Trophoblast cell (in vitro differentiated cells and primary cell): ENCODE measurements at regions not wholly inside any gene's neighbourhood (a gene's known extent, or its start where the extent isn't known, plus 50 kb on each side); places are given as distances from the start of the nearest gene placed in this dataset.
"Not testable (repeated sequence)": the region's sequence is repeated elsewhere in the genome, so short reads cannot be mapped to it uniquely, and the experiment has no call there.

Experiments used
- DNase-seq, 2 donors: peaks; one replicate each; pipeline ENCODE4 v3.0.0-alpha.2; 2016
- H2AFZ ChIP-seq: 2 replicates; pipeline ENCODE4 v1.6.1; 2013; ENCODE audit warnings: low read length, moderate library complexity, mild to moderate bottlenecking; ENCODE audit not compliant: insufficient read depth, poor library complexity
- H2AK5ac ChIP-seq: 2 replicates; pipeline ENCODE4 v1.6.1; 2013; ENCODE audit warnings: mild to moderate bottlenecking, low read length
- H2BK120ac ChIP-seq: 2 replicates; pipeline ENCODE4 v1.6.1; 2013; ENCODE audit warnings: low read length, mild to moderate bottlenecking, moderate library complexity; ENCODE audit not compliant: insufficient read depth, poor library complexity
- H2BK12ac ChIP-seq: 2 replicates; pipeline ENCODE4 v1.6.1; 2013; ENCODE audit warnings: mild to moderate bottlenecking, low read length, moderate library complexity
- H2BK5ac ChIP-seq: 2 replicates; pipeline ENCODE4 v1.6.1; 2013; ENCODE audit warnings: low read length, low read depth, moderate library complexity, mild to moderate bottlenecking; ENCODE audit not compliant: poor library complexity
- H3K14ac ChIP-seq: 2 replicates; pipeline ENCODE4 v1.6.1; 2013; ENCODE audit warnings: mild to moderate bottlenecking, low read length
- H3K18ac ChIP-seq: 2 replicates; pipeline ENCODE4 v1.6.1; 2013; ENCODE audit warnings: mild to moderate bottlenecking, low read length
- H3K23ac ChIP-seq: 2 replicates; pipeline ENCODE4 v1.6.1; 2013; ENCODE audit warnings: low read length
- H3K27ac ChIP-seq: 2 replicates; pipeline ENCODE4 v1.5.1; 2013; ENCODE audit warnings: low read depth, mild to moderate bottlenecking, inconsistent platforms, low read length, moderate library complexity
- H3K27me3 ChIP-seq: 2 replicates; pipeline ENCODE4 v1.6.1; 2013; ENCODE audit warnings: inconsistent platforms, mild to moderate bottlenecking, low read length, moderate library complexity; ENCODE audit not compliant: insufficient read depth
- H3K36me3 ChIP-seq, 2 experiments: 1 replicate in 1 of 2; 2 replicates in 1 of 2; pipeline ENCODE4 v1.6.1; 2013; ENCODE audit warnings: low read length in 2 of 2, mild to moderate bottlenecking in 2 of 2, moderate library complexity in 1 of 2; ENCODE audit not compliant: insufficient read depth in 2 of 2, control insufficient read depth in 1 of 2
- H3K4ac ChIP-seq: 2 replicates; pipeline ENCODE4 v1.6.1; 2013; ENCODE audit warnings: low read depth, mild to moderate bottlenecking, low read length, moderate library complexity
- H3K4me1 ChIP-seq, 2 experiments: 1 replicate in 1 of 2; 2 replicates in 1 of 2; pipeline ENCODE4 v1.6.1; 2013; ENCODE audit warnings: low read length in 2 of 2, mild to moderate bottlenecking in 2 of 2, moderate library complexity in 1 of 2; ENCODE audit not compliant: insufficient read depth in 2 of 2, control insufficient read depth in 1 of 2
- H3K4me2 ChIP-seq: 2 replicates; pipeline ENCODE4 v1.6.1; 2013; ENCODE audit warnings: inconsistent platforms, mild to moderate bottlenecking, low read length, moderate library complexity
- H3K4me3 ChIP-seq: 2 replicates; pipeline ENCODE4 v1.5.1; 2013; ENCODE audit warnings: mild to moderate bottlenecking, low read depth, low read length, inconsistent platforms
- H3K79me1 ChIP-seq: one replicate; pipeline ENCODE4 v1.6.1; 2013; ENCODE audit warnings: low read length
- H3K79me2 ChIP-seq: 2 replicates; pipeline ENCODE4 v1.6.1; 2013; ENCODE audit warnings: low read length, mild to moderate bottlenecking; ENCODE audit not compliant: control insufficient read depth, insufficient read depth, poor library complexity
- H3K9ac ChIP-seq: 2 replicates; pipeline ENCODE4 v1.6.1; 2013; ENCODE audit warnings: mild to moderate bottlenecking, low read length
- H3K9me3 ChIP-seq: 2 replicates; pipeline ENCODE4 v1.6.1; 2013; ENCODE audit warnings: low read depth, mild to moderate bottlenecking, control low read depth, inconsistent platforms, low read length; ENCODE audit not compliant: insufficient read depth
- H4K12ac ChIP-seq: 2 replicates; pipeline ENCODE4 v1.6.1; 2013; ENCODE audit warnings: low read depth, mild to moderate bottlenecking, low read length, moderate library complexity
- H4K8ac ChIP-seq: 2 replicates; pipeline ENCODE4 v1.6.1; 2013; ENCODE audit warnings: low read depth, mild to moderate bottlenecking, low read length, moderate library complexity
- H4K91ac ChIP-seq: one replicate; pipeline ENCODE4 v1.6.1; 2013; ENCODE audit warnings: low read depth, mild to moderate bottlenecking, low read length, moderate library complexity
- WGBS: extraction: QIAGEN DNeasy Blood & Tissue Kit; methylation state at CpG from one replicate; pipeline ENCODE4 v1.1.7; 2013; ENCODE audit warnings: missing lambda C conversion rate; ENCODE audit not compliant: insufficient read length, insufficient coverage; ENCODE audit errors: extremely low coverage; 5-methylcytosine and 5-hydroxymethylcytosine counted together

- not testable (repeated sequence) for H3K18ac ChIP-seq, H4K91ac ChIP-seq
- no CpG with 5 or more reads among the region's 9 CpGs for WGBS
Observed at GRCh38 chr20:24858500-24858899, 90.6 kb upstream of the CST7 start.

GRCh38 chr20:24859539-24859938 is 89.5 kb upstream of the CST7 start:
- Histone ChIP-seq H2BK120ac (no peak overlapping the region), H3K4me2 (no peak overlapping the region), H3K9me3 (peaks cover 28% of the 10 kb centered on the region), H3K18ac (no peak overlapping the region), H2BK5ac (no peak overlapping the region), H3K27ac (no peak overlapping the region), H3K27me3 (no peaks in the 10 kb centered on the region), H4K91ac (no peak overlapping the region), H3K4ac (no peak overlapping the region), H3K36me3 (no peaks in the 10 kb centered on the region), H4K8ac (no peak overlapping the region), H3K79me2 (no peaks in the 10 kb centered on the region), H3K9ac (no peak overlapping the region), H3K79me1 (no peaks in the 10 kb centered on the region), H2AK5ac (no peak overlapping the region), H2AFZ (no peak overlapping the region), H2BK12ac (no peak overlapping the region), H3K23ac (no peak overlapping the region), H3K4me3 (no peak overlapping the region), H3K14ac (no peak overlapping the region), H4K12ac (no peak overlapping the region), H3K4me1 (no peaks in the 10 kb centered on the region)
- no peak for DNase-seq
- WGBS, result no CpG with 5 or more reads among the region's 8 CpGs

More at GRCh38 chr20:24858500-24858899, 90.6 kb upstream of the CST7 start:
- H2AK5ac ChIP-seq, H2BK120ac ChIP-seq, H3K9ac ChIP-seq, DNase-seq, H3K4ac ChIP-seq, H3K23ac ChIP-seq, H2BK12ac ChIP-seq, H2AFZ ChIP-seq, H4K12ac ChIP-seq, H3K27ac ChIP-seq, H3K27me3 ChIP-seq, H3K4me2 ChIP-seq, H3K4me1 ChIP-seq, H3K36me3 ChIP-seq, H3K4me3 ChIP-seq, H3K79me2 ChIP-seq, H4K8ac ChIP-seq, H3K79me1 ChIP-seq, H3K14ac ChIP-seq, H2BK5ac ChIP-seq: not testable (repeated sequence)
- peaks cover 28% of the 10 kb centered on the region for H3K9me3 ChIP-seq

- H3K18ac ChIP-seq, result no peak overlapping the region
- no peak overlapping the region for H4K12ac ChIP-seq
- H3K27me3 ChIP-seq, result no peaks in the 10 kb centered on the region
- H2AFZ ChIP-seq, result no peak overlapping the region
- no peaks in the 10 kb centered on the region for H3K79me1 ChIP-seq
- no peak overlapping the region for H2BK5ac ChIP-seq
- no peak overlapping the region for H2AK5ac ChIP-seq
- H4K8ac ChIP-seq, result no peak overlapping the region
- no peak overlapping the region for H3K4me3 ChIP-seq
- H3K4me1 ChIP-seq, result no peaks in the 10 kb centered on the region
- H3K4ac ChIP-seq, result no peak overlapping the region
- no peaks in the 10 kb centered on the region for H3K79me2 ChIP-seq
- H2BK12ac ChIP-seq, result no peak overlapping the region
- no peak for DNase-seq
- no peaks in the 10 kb centered on the region for H3K36me3 ChIP-seq
- no peak overlapping the region for H2BK120ac ChIP-seq
- WGBS, result no CpG with 5 or more reads among the region's 4 CpGs
- H3K4me2 ChIP-seq, result no peak overlapping the region
- H4K91ac ChIP-seq, result no peak overlapping the region
- H3K9ac ChIP-seq, result no peak overlapping the region
- no peak overlapping the region for H3K27ac ChIP-seq
- no peak overlapping the region for H3K23ac ChIP-seq
- no peak overlapping the region for H3K14ac ChIP-seq
- H3K9me3 ChIP-seq, result peaks cover 37% of the 10 kb centered on the region
Observed at GRCh38 chr20:24862186-24862585, 86.9 kb upstream of the CST7 start.

GRCh38 chr20:24862606-24863005 is 86.5 kb upstream of the CST7 start:
- no CpG with 5 or more reads among the region's 6 CpGs for WGBS
- H3K4me2 ChIP-seq, result no peak overlapping the region
- DNase-seq, result peak; percentile 26 to 44

More at GRCh38 chr20:24862606-24863005, 86.5 kb upstream of the CST7 start:
- no peak overlapping the region for H2BK5ac ChIP-seq
- no peak overlapping the region for H2BK12ac ChIP-seq
- no peak overlapping the region for H2AFZ ChIP-seq
- no peak overlapping the region for H4K12ac ChIP-seq
- no peak overlapping the region for H3K14ac ChIP-seq
- H3K36me3 ChIP-seq, result no peaks in the 10 kb centered on the region
- H3K9me3 ChIP-seq, result peaks cover 36% of the 10 kb centered on the region
- H2AK5ac ChIP-seq, result no peak overlapping the region
- no peaks in the 10 kb centered on the region for H3K79me2 ChIP-seq
- no peaks in the 10 kb centered on the region for H3K4me1 ChIP-seq
- no peak overlapping the region for H3K27ac ChIP-seq
- H3K4ac ChIP-seq, result no peak overlapping the region
- H3K9ac ChIP-seq, result no peak overlapping the region
- no peak overlapping the region for H4K91ac ChIP-seq
- no peak overlapping the region for H3K4me3 ChIP-seq
- H3K18ac ChIP-seq, result no peak overlapping the region
- no peak overlapping the region for H3K23ac ChIP-seq
- H2BK120ac ChIP-seq, result no peak overlapping the region
- H3K27me3 ChIP-seq, result no peaks in the 10 kb centered on the region
- H3K79me1 ChIP-seq, result no peaks in the 10 kb centered on the region
- H4K8ac ChIP-seq, result no peak overlapping the region
